ENCODE measurements at regions not wholly inside any gene's neighbourhood (a gene's known extent, or its start where the extent isn't known, plus 50 kb on each side); places are given as distances from the start of the nearest gene placed in this dataset.

GRCh38 chr11:19327280-19327679 is 86.5 kb upstream of the E2F8 start:
- TF ChIP-seq CTCF (IDR thresholded peaks at IDR 0.05; ENCODE audit: insufficient read depth, low read length) = no peak
- H3K4me3 ChIP-seq (ENCODE audit: low read depth, low read length) = no peak overlapping the region
- no peak for DNase-seq (ENCODE audit: low read depth)

- no peak overlapping the region for H3K4me3 ChIP-seq (ENCODE audit: low read depth, low read length)
- peak; percentile 49 for TF ChIP-seq CTCF (IDR thresholded peaks at IDR 0.05; ENCODE audit: insufficient read depth, low read length)
- DNase-seq (ENCODE audit: low read depth) = peak; percentile 61
These were observed 85.8 kb upstream of the E2F8 start for GRCh38 chr11:19326499-19326898.

GRCh38 chr11:19323502-19323901 is 82.8 kb upstream of the E2F8 start:
- H3K4me3 ChIP-seq (ENCODE audit: low read depth, low read length) = no peak overlapping the region
- peak; percentile 24 for TF ChIP-seq CTCF (IDR thresholded peaks at IDR 0.05; ENCODE audit: insufficient read depth, low read length)
- DNase-seq (ENCODE audit: low read depth) = no peak

- no peak for TF ChIP-seq CTCF (IDR thresholded peaks at IDR 0.05; ENCODE audit: insufficient read depth, low read length)
- no peak for DNase-seq (ENCODE audit: low read depth)
- H3K4me3 ChIP-seq (ENCODE audit: low read depth, low read length) = no peak overlapping the region
These were observed 80.6 kb upstream of the E2F8 start for GRCh38 chr11:19321351-19321750.

GRCh38 chr11:19320827-19321226 is 80.1 kb upstream of the E2F8 start:
- no peak overlapping the region for H3K4me3 ChIP-seq (ENCODE audit: low read depth, low read length)
- TF ChIP-seq CTCF (IDR thresholded peaks at IDR 0.05; ENCODE audit: insufficient read depth, low read length) = no peak
- peak; percentile 62 for DNase-seq (ENCODE audit: low read depth)

- DNase-seq (ENCODE audit: low read depth) = peak; percentile 84
- H3K4me3 ChIP-seq (ENCODE audit: low read depth, low read length) = no peak overlapping the region
- TF ChIP-seq CTCF (IDR thresholded peaks at IDR 0.05; ENCODE audit: insufficient read depth, low read length) = no peak
These were observed 75.7 kb upstream of the E2F8 start for GRCh38 chr11:19316434-19316833.

GRCh38 chr11:19315511-19315910 is 74.8 kb upstream of the E2F8 start:
- no peak for TF ChIP-seq CTCF (IDR thresholded peaks at IDR 0.05; ENCODE audit: insufficient read depth, low read length)
- H3K4me3 ChIP-seq (ENCODE audit: low read depth, low read length) = no peak overlapping the region
- DNase-seq (ENCODE audit: low read depth) = no peak
